ENCODE measurements at regions not wholly inside any gene's neighbourhood (a gene's known extent, or its start where the extent isn't known, plus 50 kb on each side); places are given as distances from the start of the nearest gene placed in this dataset.
A peak's percentile ranks its signal among the peaks of the same experiment; 100 is the strongest.

DNA sequence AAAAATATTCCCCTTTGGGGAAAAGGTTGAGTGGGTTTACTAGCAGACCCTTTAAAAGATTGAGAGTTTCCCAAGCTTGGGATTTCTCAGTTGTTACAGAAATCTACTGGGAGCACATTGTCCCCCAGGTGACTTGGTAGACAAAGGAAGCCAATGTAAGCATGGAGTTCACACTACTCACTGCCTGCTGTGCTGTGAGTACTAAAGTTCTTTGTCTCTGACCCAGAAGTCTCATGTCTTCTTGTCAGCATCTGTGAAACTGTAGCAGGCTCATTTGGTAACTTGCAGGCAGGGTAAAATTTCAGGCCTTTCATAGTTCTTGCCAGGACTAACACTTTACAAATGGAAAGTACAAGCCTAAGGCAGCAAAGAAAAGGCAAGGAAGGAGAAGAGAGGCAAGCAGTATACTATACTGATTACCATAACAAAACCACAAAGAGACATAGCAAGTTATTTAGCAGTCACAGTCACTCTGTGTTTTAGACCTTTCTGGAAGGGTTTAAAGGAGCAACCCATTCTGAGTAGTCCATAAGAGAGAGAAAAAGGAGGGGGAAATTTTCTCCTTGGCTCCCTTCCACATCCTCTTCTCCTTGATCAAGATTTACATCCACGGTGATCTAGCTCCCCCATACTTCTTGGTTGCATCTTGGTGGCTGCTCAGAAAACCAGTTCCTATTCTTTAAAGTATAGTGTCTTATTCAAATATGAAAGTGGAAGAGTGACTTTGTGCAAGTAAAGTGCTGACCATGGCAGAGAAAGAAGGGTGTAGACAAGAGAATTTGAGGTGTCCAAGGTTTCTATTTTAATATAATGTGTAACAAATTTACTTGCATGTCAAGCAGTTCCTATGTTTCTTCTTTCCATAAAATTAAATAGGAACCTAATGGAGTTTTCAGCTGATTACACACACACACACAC, 160.0 kb upstream of the PDE5A start:
- H3K4me3 ChIP-seq: no peak overlapping the region
- H3K27ac ChIP-seq: no peak overlapping the region
- 75 to 81% methylated on average over 1 of the region's 1 CpG for WGBS, 2 donors (ENCODE audit: low coverage in 1 of 2)
- ATAC-seq: no peak
- peaks cover 0 to 3% (median 0%) of the 10 kb centered on the region in 3 donors for H3K9me3 ChIP-seq
- H3K36me3 ChIP-seq: no peaks in the 10 kb centered on the region
- no peaks in the 10 kb centered on the region for H3K27me3 ChIP-seq
- TF ChIP-seq POLR2A (IDR thresholded peaks at IDR 0.05) (no peak), POLR2AphosphoS5 (IDR thresholded peaks at IDR 0.05) (no peak)
- TF ChIP-seq, protein P1, sequence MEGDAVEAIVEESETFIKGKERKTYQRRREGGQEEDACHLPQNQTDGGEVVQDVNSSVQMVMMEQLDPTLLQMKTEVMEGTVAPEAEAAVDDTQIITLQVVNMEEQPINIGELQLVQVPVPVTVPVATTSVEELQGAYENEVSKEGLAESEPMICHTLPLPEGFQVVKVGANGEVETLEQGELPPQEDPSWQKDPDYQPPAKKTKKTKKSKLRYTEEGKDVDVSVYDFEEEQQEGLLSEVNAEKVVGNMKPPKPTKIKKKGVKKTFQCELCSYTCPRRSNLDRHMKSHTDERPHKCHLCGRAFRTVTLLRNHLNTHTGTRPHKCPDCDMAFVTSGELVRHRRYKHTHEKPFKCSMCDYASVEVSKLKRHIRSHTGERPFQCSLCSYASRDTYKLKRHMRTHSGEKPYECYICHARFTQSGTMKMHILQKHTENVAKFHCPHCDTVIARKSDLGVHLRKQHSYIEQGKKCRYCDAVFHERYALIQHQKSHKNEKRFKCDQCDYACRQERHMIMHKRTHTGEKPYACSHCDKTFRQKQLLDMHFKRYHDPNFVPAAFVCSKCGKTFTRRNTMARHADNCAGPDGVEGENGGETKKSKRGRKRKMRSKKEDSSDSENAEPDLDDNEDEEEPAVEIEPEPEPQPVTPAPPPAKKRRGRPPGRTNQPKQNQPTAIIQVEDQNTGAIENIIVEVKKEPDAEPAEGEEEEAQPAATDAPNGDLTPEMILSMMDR (IDR thresholded peaks at IDR 0.05): no peak
- H3K4me1 ChIP-seq: no peaks in the 10 kb centered on the region

DNA sequence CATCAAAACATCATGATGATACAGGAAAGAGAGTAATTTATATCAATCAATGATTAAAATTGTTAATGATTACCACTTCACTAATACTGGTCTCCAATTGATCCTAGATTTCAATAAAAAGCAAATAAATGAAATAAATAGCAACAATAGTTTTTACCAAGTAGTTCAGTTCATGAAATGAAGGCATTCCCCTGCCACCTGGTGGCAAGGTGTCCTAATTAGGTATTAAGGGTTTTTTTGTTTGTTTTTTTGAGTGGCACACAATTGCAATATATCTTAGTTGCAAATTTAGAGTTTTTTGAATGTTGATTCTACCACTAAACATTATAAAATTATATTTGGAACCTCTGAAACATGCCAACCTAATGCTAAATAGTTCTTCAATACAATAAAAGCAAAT, 157.4 kb upstream of the PDE5A start:
- H3K4me1 ChIP-seq: peaks cover 0 to 11% (median 2%) of the 10 kb centered on the region in 3 donors
- H3K4me3 ChIP-seq: no peak overlapping the region
- H3K27ac ChIP-seq: no peak overlapping the region
- no peak for TF ChIP-seq POLR2AphosphoS5 (IDR thresholded peaks at IDR 0.05)
- TF ChIP-seq, protein P1 (IDR thresholded peaks at IDR 0.05): peak; percentile 26 to 51 (median 40)
- TF ChIP-seq POLR2A (IDR thresholded peaks at IDR 0.05): no peak
- TF ChIP-seq EP300 (IDR thresholded peaks at IDR 0.05): no peak
- no peaks in the 10 kb centered on the region for H3K36me3 ChIP-seq
- H3K9me3 ChIP-seq: peaks cover 0 to 3% (median 0%) of the 10 kb centered on the region in 3 donors
- no peaks in the 10 kb centered on the region for H3K27me3 ChIP-seq
- ATAC-seq: no peak

DNA sequence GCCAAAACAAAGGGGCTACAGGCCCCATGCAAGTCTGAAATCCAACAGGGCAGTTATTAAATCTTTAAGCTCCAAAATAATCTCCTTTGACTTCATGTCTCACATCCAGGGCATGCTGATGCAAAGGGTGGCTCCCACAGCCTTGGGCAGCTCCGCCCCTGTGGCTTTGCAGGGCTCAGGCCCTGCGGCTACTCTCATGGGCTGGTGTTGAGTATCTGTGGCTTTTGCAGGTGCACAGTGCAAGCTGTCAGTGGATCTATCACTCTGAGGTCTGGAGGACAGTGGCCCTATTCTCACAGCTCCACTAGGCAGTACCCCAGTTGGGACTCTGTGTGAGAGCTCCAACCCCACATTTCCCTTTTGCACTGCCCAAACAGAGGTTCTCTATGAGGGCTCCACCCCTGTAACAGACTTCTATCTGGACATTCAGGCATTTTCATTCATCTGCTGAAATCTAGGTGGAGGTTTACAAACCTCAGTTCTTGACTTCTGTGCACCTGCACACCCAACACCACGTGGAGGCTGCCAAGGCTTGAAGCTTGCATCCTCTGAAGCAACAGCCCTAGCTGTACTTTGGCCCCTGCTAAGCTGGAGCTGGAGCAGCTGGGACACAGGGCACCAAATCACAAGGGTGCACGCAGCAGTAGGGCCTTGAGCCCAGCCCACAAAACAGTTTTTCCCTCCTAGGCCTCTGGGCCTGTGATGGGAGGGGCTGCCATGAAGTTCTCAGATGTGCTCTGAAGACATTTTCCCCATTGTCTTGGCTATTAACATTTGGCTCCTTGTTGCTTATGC, 154.8 kb upstream of the PDE5A start:
- 70 to 100% methylated on average over 1 to 2 of the region's 4 CpGs for whole genome bisulfite sequencing, 2 donors (ENCODE audit: low coverage in 1 of 2)
- peaks cover 0 to 3% (median 0%) of the 10 kb centered on the region in 3 donors for H3K9me3 ChIP-seq
- H3K4me1 ChIP-seq: peaks cover 0 to 15% (median 2%) of the 10 kb centered on the region in 3 donors
- no peaks in the 10 kb centered on the region for H3K36me3 ChIP-seq
- H3K4me3 ChIP-seq: no peak overlapping the region
- no peak for ATAC-seq
- H3K27me3 ChIP-seq: no peaks in the 10 kb centered on the region
- H3K27ac ChIP-seq: no peak overlapping the region
- TF ChIP-seq EP300 (IDR thresholded peaks at IDR 0.05) (no peak), POLR2A (IDR thresholded peaks at IDR 0.05) (no peak)
- TF ChIP-seq, protein P1 (IDR thresholded peaks at IDR 0.05): no peak

DNA sequence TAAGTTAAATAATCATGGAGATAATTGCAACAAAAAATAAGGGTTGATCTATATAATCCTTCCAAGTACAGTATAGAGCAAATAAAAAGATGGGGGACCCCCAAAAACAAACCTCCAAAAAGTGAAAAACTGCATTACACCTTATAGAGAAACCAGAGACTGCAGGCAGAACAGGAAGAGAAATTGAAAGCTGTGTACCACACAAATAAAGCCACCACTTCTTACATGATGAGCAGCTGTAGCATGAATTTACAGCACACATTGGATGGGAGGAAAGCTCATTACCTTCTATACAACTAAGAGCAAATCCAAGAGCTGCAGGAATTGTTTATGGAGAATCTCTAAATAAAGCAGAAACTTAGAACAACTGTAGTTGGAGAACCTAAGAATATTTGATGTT, 152.4 kb upstream of the PDE5A start:
- no peak overlapping the region for H3K4me3 ChIP-seq
- ATAC-seq: no peak
- H3K27ac ChIP-seq: no peak overlapping the region
- peaks cover 0 to 15% (median 2%) of the 10 kb centered on the region in 3 donors for H3K4me1 ChIP-seq
- no peaks in the 10 kb centered on the region for H3K9me3 ChIP-seq
- TF ChIP-seq POLR2A (IDR thresholded peaks at IDR 0.05) (no peak), EP300 (IDR thresholded peaks at IDR 0.05) (no peak), POLR2AphosphoS5 (IDR thresholded peaks at IDR 0.05) (no peak)
- TF ChIP-seq, protein P1 (IDR thresholded peaks at IDR 0.05): no peak
- no peaks in the 10 kb centered on the region for H3K36me3 ChIP-seq
- no peaks in the 10 kb centered on the region for H3K27me3 ChIP-seq

Data from gastroesophageal sphincter (tissue), 4 donors.